Loucy (cell line): ENCODE measurements at regions not wholly inside any gene's neighbourhood (a gene's known extent, or its start where the extent isn't known, plus 50 kb on each side); places are given as distances from the start of the nearest gene placed in this dataset.

Experiments used
- H2AFZ ChIP-seq: fragments of 200-600 bp; sonication (generic); 2 replicates; pipeline ENCODE4 v1.6.0; 2016; ENCODE audit warnings: antibody characterized with exemption, mild to moderate bottlenecking, low read length, moderate library complexity
- H3F3A ChIP-seq: fragments of 200-600 bp; 2 replicates; pipeline ENCODE4 v1.6.0; 2016; ENCODE audit warnings: antibody characterized with exemption, low read depth, mild to moderate bottlenecking
- H3K27me3 ChIP-seq: fragments of 200-600 bp; sonication (generic); 2 replicates; pipeline ENCODE4 v1.6.1; 2014; ENCODE audit warnings: low read length, mild to moderate bottlenecking; ENCODE audit not compliant: insufficient read depth, poor library complexity, severe bottlenecking
- H3K36me3 ChIP-seq: fragments of 200-600 bp; sonication (generic); 2 replicates; pipeline ENCODE4 v1.6.1; 2016; ENCODE audit warnings: low read length; ENCODE audit not compliant: insufficient read depth
- H3K4me1 ChIP-seq: fragments of 200-600 bp; sonication (generic); 2 replicates; pipeline ENCODE4 v1.5.1; 2014; ENCODE audit warnings: low read length, mild to moderate bottlenecking; ENCODE audit not compliant: insufficient read depth, poor library complexity, severe bottlenecking
- H3K4me2 ChIP-seq: fragments of 200-600 bp; sonication (generic); 2 replicates; pipeline ENCODE4 v1.6.0; 2014; ENCODE audit warnings: antibody characterized with exemption, low read length, low read depth, mild to moderate bottlenecking; ENCODE audit not compliant: poor library complexity, severe bottlenecking
- H3K4me3 ChIP-seq: fragments of 200-600 bp; sonication (generic); 2 replicates; pipeline ENCODE4 v1.5.1; 2014; ENCODE audit warnings: low read length, mild to moderate bottlenecking, mixed read lengths; ENCODE audit not compliant: poor library complexity, severe bottlenecking
- H3K79me2 ChIP-seq: fragments of 200-600 bp; sonication (generic); 2 replicates; pipeline ENCODE4 v1.6.1; 2014; ENCODE audit warnings: low read length; ENCODE audit not compliant: insufficient read depth
- H3K9ac ChIP-seq: fragments of 200-600 bp; sonication (generic); 2 replicates; pipeline ENCODE4 v1.6.0; 2014; ENCODE audit warnings: mild to moderate bottlenecking, low read depth, low read length, moderate library complexity; ENCODE audit not compliant: poor library complexity, severe bottlenecking
- H3K9me2 ChIP-seq: fragments of 200-600 bp; sonication (generic); replicated peaks from 2 replicates; pipeline ENCODE4 v1.6.1; 2016; ENCODE audit warnings: low read depth, low read length, mixed read lengths
- H3K9me3 ChIP-seq: fragments of 200-600 bp; sonication (generic); 2 replicates; pipeline ENCODE4 v1.6.1; 2014; ENCODE audit warnings: mild to moderate bottlenecking, antibody characterized with exemption, low read length, low read depth; ENCODE audit not compliant: insufficient read depth
- H4K20me1 ChIP-seq: fragments of 200-600 bp; sonication (generic); 2 replicates; pipeline ENCODE4 v1.6.0; 2014; ENCODE audit warnings: antibody characterized with exemption, low read length, mild to moderate bottlenecking; ENCODE audit not compliant: insufficient read depth, poor library complexity, severe bottlenecking
- EZH2phosphoT487 ChIP-seq: fragments of 200-600 bp; IDR thresholded peaks from 2 replicates; pipeline ENCODE4 v1.6.1; 2018; ENCODE audit warnings: antibody characterized with exemption, mild to moderate bottlenecking, moderate library complexity, borderline replicate concordance
- TF ChIP-seq, protein P1 (sequence below): fragments of 200-600 bp; sonication (generic); conservative IDR thresholded peaks from 2 replicates; pipeline ENCODE4 v1.5.1; 2014; ENCODE audit warnings: mild to moderate bottlenecking, antibody characterized with exemption, low read length

DNA sequence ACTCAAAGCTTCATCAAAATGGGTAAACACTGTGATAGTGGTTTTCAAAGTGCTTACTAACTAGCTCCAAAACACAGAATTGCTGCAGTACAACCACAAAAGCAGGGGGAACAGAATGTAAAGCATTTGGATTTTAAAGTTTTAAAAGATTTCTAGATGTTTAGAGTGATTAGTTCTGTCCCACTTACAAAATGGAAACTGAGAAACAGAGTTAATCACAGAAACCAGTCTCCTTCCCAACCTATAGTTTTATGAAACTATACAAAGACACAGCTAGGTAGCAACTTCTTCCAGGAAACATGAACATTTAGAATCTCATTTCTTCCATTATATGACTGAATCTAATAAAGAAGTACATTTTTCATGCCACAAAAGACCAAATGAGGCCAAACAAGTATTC is 73.8 kb upstream of the HNRNPA3 start:
- Histone ChIP-seq H3K9me2 (no peaks in the 10 kb centered on the region), H3K27me3 (no peaks in the 10 kb centered on the region), H3K79me2 (no peaks in the 10 kb centered on the region), H3K4me2 (no peak overlapping the region), H3K36me3 (no peaks in the 10 kb centered on the region), H3K9ac (no peak overlapping the region), H3F3A (no peaks in the 10 kb centered on the region), H4K20me1 (no peaks in the 10 kb centered on the region), H2AFZ (peak overlapping the region; percentile 28; the same call in 1 of the 2 replicates), H3K9me3 (no peaks in the 10 kb centered on the region), H3K4me1 (no peaks in the 10 kb centered on the region), H3K4me3 (no peak overlapping the region)
- TF ChIP-seq, protein P1, sequence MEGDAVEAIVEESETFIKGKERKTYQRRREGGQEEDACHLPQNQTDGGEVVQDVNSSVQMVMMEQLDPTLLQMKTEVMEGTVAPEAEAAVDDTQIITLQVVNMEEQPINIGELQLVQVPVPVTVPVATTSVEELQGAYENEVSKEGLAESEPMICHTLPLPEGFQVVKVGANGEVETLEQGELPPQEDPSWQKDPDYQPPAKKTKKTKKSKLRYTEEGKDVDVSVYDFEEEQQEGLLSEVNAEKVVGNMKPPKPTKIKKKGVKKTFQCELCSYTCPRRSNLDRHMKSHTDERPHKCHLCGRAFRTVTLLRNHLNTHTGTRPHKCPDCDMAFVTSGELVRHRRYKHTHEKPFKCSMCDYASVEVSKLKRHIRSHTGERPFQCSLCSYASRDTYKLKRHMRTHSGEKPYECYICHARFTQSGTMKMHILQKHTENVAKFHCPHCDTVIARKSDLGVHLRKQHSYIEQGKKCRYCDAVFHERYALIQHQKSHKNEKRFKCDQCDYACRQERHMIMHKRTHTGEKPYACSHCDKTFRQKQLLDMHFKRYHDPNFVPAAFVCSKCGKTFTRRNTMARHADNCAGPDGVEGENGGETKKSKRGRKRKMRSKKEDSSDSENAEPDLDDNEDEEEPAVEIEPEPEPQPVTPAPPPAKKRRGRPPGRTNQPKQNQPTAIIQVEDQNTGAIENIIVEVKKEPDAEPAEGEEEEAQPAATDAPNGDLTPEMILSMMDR: no peak
- no peak for TF ChIP-seq EZH2phosphoT487

DNA sequence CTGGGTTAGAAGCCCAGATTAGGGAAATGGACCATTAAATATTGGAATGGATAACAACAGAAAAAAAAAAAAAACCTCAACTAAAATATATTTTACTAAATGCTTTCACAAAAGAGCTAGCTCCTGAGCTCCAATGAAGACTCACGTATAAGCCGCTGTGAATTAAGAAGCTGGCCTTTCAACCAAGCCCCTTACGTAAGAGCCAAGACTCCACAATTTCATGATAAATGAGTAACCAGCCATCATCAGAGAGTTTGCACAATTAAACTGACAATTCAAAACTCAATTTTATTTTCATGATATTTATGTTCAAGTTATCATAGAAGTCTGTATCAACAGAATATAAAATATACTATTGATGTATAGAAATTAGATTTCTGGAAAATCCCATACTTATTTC is 70.7 kb upstream of the HNRNPA3 start:
- Histone ChIP-seq H4K20me1 (no peaks in the 10 kb centered on the region), H2AFZ (no peak overlapping the region), H3K36me3 (no peaks in the 10 kb centered on the region), H3K4me1 (no peaks in the 10 kb centered on the region), H3K9ac (no peak overlapping the region), H3K4me3 (no peak overlapping the region), H3F3A (no peaks in the 10 kb centered on the region), H3K9me3 (no peaks in the 10 kb centered on the region), H3K9me2 (no peaks in the 10 kb centered on the region), H3K4me2 (no peak overlapping the region), H3K79me2 (no peaks in the 10 kb centered on the region), H3K27me3 (no peaks in the 10 kb centered on the region)
- TF ChIP-seq, protein P1: no peak
- TF ChIP-seq EZH2phosphoT487: no peak

DNA sequence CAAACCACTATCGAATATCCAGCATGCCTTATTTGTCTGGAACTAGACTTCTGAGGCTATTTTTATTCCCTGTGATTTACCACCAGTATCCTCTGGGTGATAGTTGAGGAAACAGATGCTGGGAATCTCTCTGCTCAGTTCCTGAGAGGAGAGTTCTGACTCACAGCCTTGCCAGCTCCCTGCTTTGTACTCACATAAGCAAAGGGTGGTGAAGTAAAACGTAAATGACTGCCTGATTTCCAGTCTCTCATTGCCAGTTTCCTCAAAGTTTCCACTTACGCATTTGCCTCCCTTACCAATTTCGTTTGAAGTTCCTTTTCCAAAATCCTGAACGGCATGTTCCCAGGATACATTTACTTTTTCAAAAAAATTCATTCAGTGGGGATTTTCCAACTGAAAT is 69.2 kb upstream of the HNRNPA3 start:
- TF ChIP-seq, protein P1: no peak
- TF ChIP-seq EZH2phosphoT487: no peak
- H3K9ac ChIP-seq: no peak overlapping the region
- H3K4me2 ChIP-seq: no peak overlapping the region
- no peak overlapping the region for H2AFZ ChIP-seq
- no peaks in the 10 kb centered on the region for H3K79me2 ChIP-seq
- H3F3A ChIP-seq: no peaks in the 10 kb centered on the region
- no peaks in the 10 kb centered on the region for H3K27me3 ChIP-seq
- peaks cover 9% of the 10 kb centered on the region for H3K4me1 ChIP-seq
- no peaks in the 10 kb centered on the region for H3K9me2 ChIP-seq
- no peak overlapping the region for H3K4me3 ChIP-seq
- no peaks in the 10 kb centered on the region for H3K36me3 ChIP-seq
- H4K20me1 ChIP-seq: no peaks in the 10 kb centered on the region
- H3K9me3 ChIP-seq: no peaks in the 10 kb centered on the region
